ENCODE measurements at regions not wholly inside any gene's neighbourhood (a gene's known extent, or its start where the extent isn't known, plus 50 kb on each side); places are given as distances from the start of the nearest gene placed in this dataset.

GRCh38 chr2:38207168-38207567, 131.2 kb upstream of the CYP1B1 start:
- no peak for DNase-seq (ENCODE audit: low read depth in 4 of 4, low spot score in 3 of 4)

- DNase-seq (ENCODE audit: low read depth in 4 of 4, low spot score in 3 of 4) = no peak
Observed at GRCh38 chr2:38203446-38203810, 127.5 kb upstream of the CYP1B1 start.

DNA sequence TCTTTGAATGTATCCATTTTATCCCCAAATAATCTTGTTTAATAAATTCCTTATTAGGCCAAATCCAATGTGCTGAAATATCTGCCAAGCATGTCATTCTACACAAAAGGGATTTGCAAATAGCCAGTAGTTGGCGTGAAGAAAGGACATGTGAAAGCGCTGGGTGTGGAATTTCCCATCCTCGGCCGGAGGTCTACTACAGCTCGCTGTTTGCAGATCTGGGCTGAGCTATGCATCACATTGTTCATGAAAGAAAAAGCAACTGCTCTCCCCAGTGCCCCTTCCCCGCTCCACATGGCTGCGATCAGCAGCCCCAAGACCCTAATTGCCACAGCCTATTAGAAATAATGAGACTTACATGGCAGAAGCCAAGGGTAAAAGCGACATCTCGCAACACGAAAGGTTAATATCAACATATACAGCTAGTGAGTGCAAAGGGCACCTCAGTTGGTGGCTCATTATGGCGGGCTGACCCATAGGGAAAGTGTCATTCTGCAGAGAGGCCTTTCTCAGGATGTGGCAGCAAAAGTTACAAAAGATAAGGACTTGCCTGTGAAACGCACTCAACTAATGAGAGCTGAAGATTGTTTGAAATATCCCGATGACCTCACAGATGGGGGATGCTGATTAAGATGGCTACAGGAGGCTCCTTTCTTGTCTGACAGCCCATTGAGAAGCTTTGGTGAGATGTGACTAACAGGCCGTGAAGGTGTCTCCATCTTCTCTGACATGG, 126.9 kb upstream of the CYP1B1 start:
- DNase-seq (ENCODE audit: low read depth in 4 of 4, low spot score in 3 of 4) = no peak

- no peak for DNase-seq (ENCODE audit: low read depth in 4 of 4, low spot score in 3 of 4)
Observed at GRCh38 chr2:38201784-38202183, 125.8 kb upstream of the CYP1B1 start.

DNA sequence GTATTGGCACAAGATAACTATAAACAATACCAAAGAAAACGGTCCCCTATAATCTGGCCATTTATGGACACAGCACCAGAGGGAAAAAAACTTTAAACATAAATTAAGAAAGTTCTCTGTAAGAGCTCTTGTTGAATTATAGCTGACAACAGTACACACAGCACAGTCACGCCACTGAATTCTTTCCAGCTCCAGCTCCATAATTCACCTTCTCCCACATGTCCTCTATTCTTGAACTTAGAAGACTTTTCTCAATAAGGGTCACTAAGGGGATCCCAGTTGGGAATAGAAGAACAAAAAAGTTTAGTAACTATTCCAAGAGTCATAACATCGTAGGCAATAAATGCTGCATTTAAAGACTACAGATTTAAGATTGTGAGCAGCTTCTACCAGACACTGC, 124.6 kb upstream of the CYP1B1 start:
- DNase-seq (ENCODE audit: low read depth in 4 of 4, low spot score in 3 of 4) = peak in 2 of 4 donors; percentile 58 to 75

GRCh38 chr2:38199127-38199526, 123.2 kb upstream of the CYP1B1 start:
- DNase-seq (ENCODE audit: low read depth in 4 of 4, low spot score in 3 of 4) = no peak

DNA sequence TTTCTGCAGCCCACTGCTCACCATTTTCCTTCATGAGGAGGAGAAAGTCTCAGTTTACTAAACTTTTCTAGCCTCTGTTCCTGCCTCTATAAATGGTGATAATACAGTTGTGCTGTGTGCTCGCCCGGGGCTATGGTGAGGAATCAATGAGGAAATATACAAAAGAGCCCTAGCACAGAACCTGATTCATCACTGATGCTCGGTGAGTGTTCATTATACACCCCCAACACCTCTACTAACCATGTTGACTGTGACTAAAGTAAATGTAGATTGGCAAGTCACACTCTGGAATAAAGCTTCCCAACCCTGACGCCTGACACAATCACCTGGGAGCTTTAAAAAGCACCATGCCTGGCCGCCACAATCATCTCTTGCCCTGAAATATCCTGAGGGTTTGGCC, 118.8 kb upstream of the CYP1B1 start:
- DNase-seq (ENCODE audit: low read depth in 4 of 4, low spot score in 3 of 4) = no peak

DNA sequence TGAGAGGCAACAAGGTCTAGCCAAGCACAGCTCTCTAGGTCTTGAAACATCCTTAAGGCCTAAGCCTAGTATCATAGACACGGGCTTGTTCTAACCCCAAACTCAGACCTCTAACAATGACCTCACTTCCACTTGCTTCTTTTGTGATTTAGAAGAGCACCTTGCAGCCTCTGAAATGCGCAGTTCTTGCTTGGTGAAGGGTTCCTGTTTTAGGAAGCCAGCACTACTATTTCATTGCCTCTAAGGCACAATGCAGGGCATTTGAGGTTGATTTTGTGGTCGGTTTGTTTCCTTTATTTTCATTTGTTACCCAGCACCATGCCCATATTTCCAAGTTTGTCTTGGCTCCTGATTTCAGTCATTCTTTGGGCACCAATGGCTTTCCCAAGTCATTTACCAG, 117.0 kb upstream of the CYP1B1 start:
- DNase-seq (ENCODE audit: low read depth in 4 of 4, low spot score in 3 of 4) = no peak

GRCh38 chr2:38192046-38192445, 116.1 kb upstream of the CYP1B1 start:
- DNase-seq (ENCODE audit: low read depth in 4 of 4, low spot score in 3 of 4) = no peak

GRCh38 chr2:38191516-38191915, 115.6 kb upstream of the CYP1B1 start:
- DNase-seq (ENCODE audit: low read depth in 4 of 4, low spot score in 3 of 4) = no peak

GRCh38 chr2:38190542-38191218, 114.7 kb upstream of the CYP1B1 start:
- DNase-seq (ENCODE audit: low read depth in 4 of 4, low spot score in 3 of 4) = no peak

DNA sequence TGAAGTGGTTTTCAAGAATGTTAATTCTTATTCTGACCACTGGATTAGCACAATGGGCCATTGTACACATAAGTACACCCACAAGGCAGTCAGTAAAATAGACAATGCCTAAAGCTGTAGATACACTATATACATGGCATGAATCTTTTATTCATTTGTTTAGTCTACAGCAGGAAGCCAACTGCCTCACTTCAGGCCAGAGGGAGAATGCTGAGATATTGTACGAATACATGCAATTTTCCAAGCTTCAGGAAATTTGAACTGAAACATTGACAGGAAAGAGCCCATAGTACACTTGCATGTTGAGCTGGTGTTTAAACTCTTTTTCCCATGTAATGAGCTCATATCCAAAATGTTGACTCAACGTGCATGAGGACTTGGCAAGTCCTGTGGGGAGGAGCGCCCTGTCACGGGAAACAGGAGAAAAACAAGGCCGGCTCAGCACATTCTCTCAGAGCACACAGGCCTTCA, 111.6 kb upstream of the CYP1B1 start:
- no peak for DNase-seq (ENCODE audit: low read depth in 4 of 4, low spot score in 3 of 4)

DNA sequence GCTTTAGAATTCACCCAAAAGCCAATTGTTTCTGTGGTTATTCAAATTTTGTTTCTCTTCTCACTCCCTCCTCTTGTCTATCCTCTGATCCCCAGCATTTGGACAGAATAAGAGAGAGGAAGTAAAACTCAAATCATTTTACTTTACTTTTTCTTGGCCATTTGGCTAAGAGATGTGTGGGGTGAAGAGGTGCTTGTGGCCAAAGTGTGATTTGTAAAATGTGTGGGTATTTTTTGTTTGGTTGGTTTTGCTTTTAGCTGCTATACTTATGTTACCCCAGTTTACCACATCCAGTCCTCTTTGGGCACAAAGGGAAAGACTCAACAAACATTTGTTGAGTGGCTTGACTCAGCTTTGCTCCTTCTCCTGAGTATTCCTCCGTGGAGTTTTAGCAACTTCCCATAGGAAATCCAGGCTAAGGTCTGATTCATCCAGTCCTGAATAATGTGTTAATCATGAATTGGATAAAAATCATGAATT, 109.1 kb upstream of the CYP1B1 start:
- no peak for DNase-seq (ENCODE audit: low read depth in 4 of 4, low spot score in 3 of 4)

DNA sequence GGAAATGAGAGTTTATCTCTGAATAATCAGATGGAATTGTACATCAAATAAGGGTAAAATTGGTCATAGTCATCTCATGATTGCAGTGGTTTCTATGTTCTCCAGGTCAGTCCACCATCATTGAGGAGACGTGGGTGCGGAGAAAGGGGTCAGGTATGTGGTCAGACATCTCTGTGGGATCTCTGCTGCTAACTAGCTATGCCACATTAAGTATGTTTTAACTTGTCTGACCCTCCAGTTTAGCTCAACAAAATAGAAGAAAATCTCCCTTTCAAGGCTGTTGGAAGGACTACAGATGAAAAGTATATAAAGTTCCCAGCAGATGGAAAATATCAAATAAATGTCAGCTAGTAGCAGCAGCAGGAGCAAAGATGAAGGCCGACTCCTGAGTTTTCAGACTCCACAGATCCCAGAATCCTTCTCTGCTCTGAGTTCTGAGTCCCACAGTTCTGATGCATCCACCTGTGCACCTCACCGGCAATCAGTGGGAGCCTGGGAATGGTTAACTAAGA, 106.6 kb upstream of the CYP1B1 start:
- no peak for DNase-seq (ENCODE audit: low read depth in 4 of 4, low spot score in 3 of 4)

DNA sequence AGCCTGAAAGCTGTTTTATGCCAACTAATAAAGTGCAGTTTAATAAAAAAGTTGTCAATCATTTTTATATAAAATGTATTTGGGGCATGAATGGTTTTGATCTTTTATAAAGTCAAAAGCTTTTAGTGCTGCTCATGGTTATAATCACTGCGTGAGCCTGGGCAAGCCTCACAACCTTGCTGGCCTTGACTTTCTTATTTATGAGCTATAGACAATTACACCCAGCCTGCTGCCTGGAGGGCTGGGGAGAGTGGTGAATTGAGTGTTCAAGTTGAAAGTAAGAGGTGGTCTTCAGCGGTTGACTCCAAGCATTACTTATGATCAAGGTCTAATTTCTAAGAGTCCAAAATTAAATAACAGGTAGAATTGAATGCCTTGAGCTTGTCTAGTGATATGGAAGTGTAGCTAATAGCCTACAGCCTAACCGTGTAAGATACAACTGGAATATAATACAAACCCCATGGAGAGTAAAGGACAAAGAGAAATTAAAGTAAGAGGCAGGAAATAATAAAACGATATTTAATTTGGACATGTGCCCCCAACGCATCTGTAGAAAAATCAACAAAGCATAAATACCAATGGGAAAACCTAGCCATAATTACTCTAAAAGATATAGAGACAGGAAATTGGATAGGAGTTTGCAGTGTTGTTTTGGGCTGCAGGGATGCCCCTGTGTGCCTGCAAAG, 106.0 kb upstream of the CYP1B1 start:
- no peak for DNase-seq (ENCODE audit: low read depth in 4 of 4, low spot score in 3 of 4)

DNA sequence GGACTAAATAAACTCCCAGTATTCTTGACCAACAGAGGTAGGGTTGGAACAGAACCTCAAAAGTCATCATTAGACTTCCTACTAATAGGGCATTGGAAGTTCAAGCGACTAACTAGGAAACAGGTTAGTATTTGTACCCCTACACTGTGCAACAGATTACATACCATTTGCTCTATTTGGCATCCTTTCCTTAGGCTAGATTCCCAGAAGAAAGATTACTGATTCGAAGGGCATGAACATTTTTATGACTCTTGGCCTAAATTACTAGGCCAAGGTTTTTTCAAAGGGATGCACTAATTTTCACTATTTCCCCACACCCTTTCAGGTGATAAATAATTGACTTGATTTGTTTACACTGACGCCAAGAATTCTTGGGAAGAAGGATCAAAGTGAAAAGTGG, 104.8 kb upstream of the CYP1B1 start:
- DNase-seq (ENCODE audit: low read depth in 4 of 4, low spot score in 3 of 4) = no peak

DNA sequence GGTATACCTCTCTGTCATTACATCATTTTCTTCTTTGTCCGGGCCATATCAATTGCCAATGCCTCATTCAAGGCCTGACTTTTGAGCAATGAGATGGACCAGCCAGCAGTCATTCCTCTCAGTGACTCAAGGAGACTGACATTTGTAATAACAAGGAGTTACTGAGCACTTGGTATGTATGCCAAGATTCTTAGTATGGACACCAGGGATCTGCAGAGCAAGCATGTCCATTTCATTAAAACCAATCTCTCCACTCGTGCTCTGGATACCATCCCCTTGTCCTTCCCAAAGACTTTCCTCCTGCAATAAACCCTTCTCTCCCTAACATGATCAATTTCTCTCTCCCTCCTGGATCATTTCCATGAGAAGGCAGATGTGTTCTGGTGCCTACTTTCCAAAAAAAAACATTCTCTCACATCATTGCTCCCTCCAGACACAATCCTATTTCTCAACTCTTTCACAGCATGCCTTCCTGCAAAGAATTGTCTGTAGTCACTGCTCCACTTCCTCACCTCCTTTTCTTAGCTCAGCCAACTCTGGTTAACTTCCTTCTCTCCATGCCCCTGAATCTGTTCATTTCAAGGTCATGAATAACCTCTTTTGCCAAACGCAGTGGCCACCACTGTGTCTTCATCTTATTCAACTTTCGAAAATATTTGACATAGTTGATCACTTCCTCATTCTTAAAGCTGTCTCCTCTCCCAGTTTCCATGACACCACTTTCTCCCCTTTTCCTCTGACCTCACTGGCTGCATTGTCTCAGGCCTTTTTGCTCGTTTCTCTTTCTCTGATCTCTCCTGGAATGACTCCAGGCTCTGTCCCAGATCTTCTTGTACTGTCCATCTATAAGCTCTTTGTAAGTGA, 102.8 kb upstream of the CYP1B1 start:
- DNase-seq (ENCODE audit: low read depth in 4 of 4, low spot score in 3 of 4) = no peak

GRCh38 chr2:38178119-38178518, 102.2 kb upstream of the CYP1B1 start:
- no peak for DNase-seq (ENCODE audit: low read depth in 4 of 4, low spot score in 3 of 4)

GRCh38 chr2:38176619-38177021, 100.7 kb upstream of the CYP1B1 start:
- no peak for DNase-seq (ENCODE audit: low read depth in 4 of 4, low spot score in 3 of 4)

DNA sequence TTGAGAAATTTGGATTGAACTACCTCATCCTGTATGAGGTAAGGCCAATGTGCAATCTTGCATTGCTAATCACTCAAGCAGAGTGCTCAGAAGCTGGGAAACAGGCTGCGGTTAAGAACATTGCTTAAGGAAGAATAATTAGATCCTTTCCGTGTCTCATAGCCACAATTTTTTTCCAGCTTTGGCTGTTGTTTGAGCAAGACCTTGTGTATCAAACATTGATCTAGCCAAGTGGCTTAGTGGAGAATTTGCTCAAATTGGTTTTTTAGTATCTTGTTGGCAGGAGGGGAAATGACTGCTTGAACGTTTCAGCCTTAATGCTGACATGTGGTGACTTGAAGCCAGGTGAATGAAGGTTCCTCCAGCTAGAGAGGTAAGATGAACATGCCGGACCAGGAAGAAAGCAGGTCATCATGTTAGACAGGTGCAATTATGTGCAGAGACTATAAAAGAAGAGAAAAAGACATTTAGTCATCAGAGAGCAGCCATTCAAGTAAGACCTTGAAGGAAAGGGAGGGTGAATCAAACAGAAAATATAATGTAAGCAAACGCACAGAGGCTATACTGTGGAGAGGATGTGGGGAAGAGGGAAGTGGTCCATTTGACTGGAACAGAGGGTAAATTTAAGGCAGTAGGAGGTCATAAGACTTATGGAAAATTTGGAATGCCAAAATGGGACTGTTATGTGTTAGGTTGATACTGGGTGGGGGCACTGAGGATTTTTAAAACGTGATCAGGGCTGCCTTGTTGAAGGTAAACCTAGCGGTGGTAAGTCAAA, 98.9 kb upstream of the CYP1B1 start:
- DNase-seq (ENCODE audit: low read depth in 4 of 4, low spot score in 3 of 4) = no peak
